ENCODE measurements at regions not wholly inside any gene's neighbourhood (a gene's known extent, or its start where the extent isn't known, plus 50 kb on each side); places are given as distances from the start of the nearest gene placed in this dataset.
"Not testable (repeated sequence)": the region's sequence is repeated elsewhere in the genome, so short reads cannot be mapped to it uniquely, and the experiment has no call there.

GRCh38 chr21:32823296-32823695 is 51.7 kb upstream of the PAXBP1 start:
- H3K4me3 ChIP-seq; H3K4me1 ChIP-seq; DNase-seq; H3K36me3 ChIP-seq; H3K9me3 ChIP-seq; H3K27me3 ChIP-seq; H3K27ac ChIP-seq; intact Hi-C loops (cut with DNase I; ENCODE audit: low total_unique reads): not testable (repeated sequence)

- intact Hi-C loops (cut with DNase I; ENCODE audit: low total_unique reads) = no loop called here
- DNase-seq = no peak
- Histone ChIP-seq H3K27me3 (no peaks in the 10 kb centered on the region), H3K9me3 (no peaks in the 10 kb centered on the region), H3K4me3 (no peak overlapping the region), H3K4me1 (no peaks in the 10 kb centered on the region), H3K27ac (no peak overlapping the region), H3K36me3 (no peaks in the 10 kb centered on the region)
- TF ChIP-seq CTCF (IDR thresholded peaks at IDR 0.05) = no peak
Observed at GRCh38 chr21:32824950-32825349, 53.4 kb upstream of the PAXBP1 start.

GRCh38 chr21:32826329-32827167 is 55.0 kb upstream of the PAXBP1 start:
- no peaks in the 10 kb centered on the region for H3K27me3 ChIP-seq
- no peak for DNase-seq
- H3K4me3 ChIP-seq = no peak overlapping the region
- intact Hi-C loops (cut with DNase I; ENCODE audit: low total_unique reads) = no loop called here
- TF ChIP-seq CTCF (IDR thresholded peaks at IDR 0.05) = peak; percentile 30 to 36
- no peak overlapping the region for H3K27ac ChIP-seq
- H3K9me3 ChIP-seq = no peaks in the 10 kb centered on the region
- no peaks in the 10 kb centered on the region for H3K36me3 ChIP-seq
- no peaks in the 10 kb centered on the region for H3K4me1 ChIP-seq

GRCh38 chr21:32828908-32829307 is 57.4 kb upstream of the PAXBP1 start:
- Histone ChIP-seq H3K36me3 (no peaks in the 10 kb centered on the region), H3K9me3 (no peaks in the 10 kb centered on the region), H3K4me1 (no peaks in the 10 kb centered on the region), H3K4me3 (no peak overlapping the region), H3K27ac (no peak overlapping the region), H3K27me3 (peaks cover 0 to 6% of the 10 kb centered on the region in 2 donors)
- intact Hi-C loops (cut with DNase I; ENCODE audit: low total_unique reads) = no loop called here
- DNase-seq = no peak
- no peak for TF ChIP-seq CTCF (IDR thresholded peaks at IDR 0.05)

GRCh38 chr21:32829504-32829903 is 57.9 kb upstream of the PAXBP1 start:
- Histone ChIP-seq H3K9me3 (no peaks in the 10 kb centered on the region), H3K27me3 (peaks cover 0 to 6% of the 10 kb centered on the region in 2 donors), H3K4me1 (no peaks in the 10 kb centered on the region), H3K36me3 (no peaks in the 10 kb centered on the region), H3K4me3 (no peak overlapping the region), H3K27ac (no peak overlapping the region)
- intact Hi-C loops (cut with DNase I; ENCODE audit: low total_unique reads) = no loop called here
- no peak for TF ChIP-seq CTCF (IDR thresholded peaks at IDR 0.05)
- no peak for DNase-seq

- not testable (repeated sequence) for H3K9me3 ChIP-seq, H3K36me3 ChIP-seq, H3K27ac ChIP-seq, H3K4me1 ChIP-seq, DNase-seq, H3K4me3 ChIP-seq, H3K27me3 ChIP-seq
- intact Hi-C loops (cut with DNase I; ENCODE audit: low total_unique reads) = loop anchor here (10.0 kb wide), 1 partner anchor 613 kb away; no protein-coding TSS in a partner anchor
Observed at GRCh38 chr21:32831779-32832178, 60.2 kb upstream of the PAXBP1 start.
